Testis (tissue), 2 donors: ENCODE measurements at regions not wholly inside any gene's neighbourhood (a gene's known extent, or its start where the extent isn't known, plus 50 kb on each side); places are given as distances from the start of the nearest gene placed in this dataset.

Experiments
- DNase-seq: peaks from one replicate; pipeline ENCODE4 v3.0.0-alpha.2; 2019
- H3K27ac ChIP-seq, 2 donors: fragments of 200-600 bp; sonication (generic); one replicate each; pipeline ENCODE4 v1.5.1; 2019
- H3K27me3 ChIP-seq: fragments of 200-600 bp; sonication (generic); one replicate; pipeline ENCODE4 v1.5.1; 2019
- H3K36me3 ChIP-seq: fragments of 200-600 bp; sonication (generic); one replicate; pipeline ENCODE4 v1.5.1; 2017; ENCODE audit warnings: low read depth; ENCODE audit errors: missing control alignments
- H3K4me1 ChIP-seq: fragments of 200-600 bp; sonication (generic); one replicate; pipeline ENCODE4 v1.5.1; 2019
- H3K4me3 ChIP-seq, 2 donors: fragments of 200-600 bp; sonication (generic); one replicate each; pipeline ENCODE4 v1.5.1; 2017 to 2019
- H3K9me3 ChIP-seq: fragments of 200-600 bp; sonication (generic); one replicate; pipeline ENCODE4 v1.5.1; 2017
- POLR2A ChIP-seq: fragments of 450-650 bp; IDR thresholded peaks from one replicate; pipeline ENCODE4 v1.6.1; 2017; ENCODE audit warnings: antibody characterized with exemption, mild to moderate bottlenecking, moderate library complexity
- WGBS, 2 donors: methylation state at CpG; one replicate each; pipeline ENCODE4 v1.1.5; 2018; 5-methylcytosine and 5-hydroxymethylcytosine counted together
- intact Hi-C: fragments of 100-400 bp; cut with DNase I; formaldehyde crosslinking; loops from one replicate; pipeline ENCODE4 v1.15.1; 2023; ENCODE audit warnings: low total_unique reads
- TF ChIP-seq, protein P1 (sequence below), 3 experiments: fragments of 450-650 bp in 2 of 3; fragments of 200-600 bp in 1 of 3; sonication (generic) in 1 of 3; IDR thresholded peaks; one replicate each; pipeline ENCODE4 v1.5.1; 2016 to 2019; ENCODE audit warnings: antibody characterized with exemption in 3 of 3, mild to moderate bottlenecking in 2 of 3, moderate library complexity in 1 of 3

DNA sequence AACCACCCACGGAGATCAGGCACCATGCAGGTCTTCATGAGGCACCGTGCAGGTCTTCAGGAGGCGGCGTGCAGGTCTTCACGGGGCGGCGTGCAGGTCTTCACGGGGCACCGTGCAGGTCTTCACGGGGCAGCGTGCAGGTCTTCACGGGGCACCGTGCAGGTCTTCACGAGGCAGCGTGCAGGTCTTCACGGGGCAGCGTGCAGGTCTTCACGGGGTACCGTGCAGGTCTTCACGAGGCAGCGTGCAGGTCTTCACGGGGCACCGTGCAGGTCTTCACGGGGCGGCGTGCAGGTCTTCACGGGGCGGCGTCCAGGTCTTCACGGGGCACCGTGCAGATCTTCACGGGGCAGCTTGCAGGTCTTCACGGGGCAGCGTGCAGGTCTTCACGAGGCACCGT lies 350.4 kb upstream of the PKDCC start:
- WGBS, 2 donors, result 73 to 82% methylated on average over 19 to 36 of the region's 36 CpGs
- TF ChIP-seq POLR2A, result no peak
- TF ChIP-seq, protein P1, sequence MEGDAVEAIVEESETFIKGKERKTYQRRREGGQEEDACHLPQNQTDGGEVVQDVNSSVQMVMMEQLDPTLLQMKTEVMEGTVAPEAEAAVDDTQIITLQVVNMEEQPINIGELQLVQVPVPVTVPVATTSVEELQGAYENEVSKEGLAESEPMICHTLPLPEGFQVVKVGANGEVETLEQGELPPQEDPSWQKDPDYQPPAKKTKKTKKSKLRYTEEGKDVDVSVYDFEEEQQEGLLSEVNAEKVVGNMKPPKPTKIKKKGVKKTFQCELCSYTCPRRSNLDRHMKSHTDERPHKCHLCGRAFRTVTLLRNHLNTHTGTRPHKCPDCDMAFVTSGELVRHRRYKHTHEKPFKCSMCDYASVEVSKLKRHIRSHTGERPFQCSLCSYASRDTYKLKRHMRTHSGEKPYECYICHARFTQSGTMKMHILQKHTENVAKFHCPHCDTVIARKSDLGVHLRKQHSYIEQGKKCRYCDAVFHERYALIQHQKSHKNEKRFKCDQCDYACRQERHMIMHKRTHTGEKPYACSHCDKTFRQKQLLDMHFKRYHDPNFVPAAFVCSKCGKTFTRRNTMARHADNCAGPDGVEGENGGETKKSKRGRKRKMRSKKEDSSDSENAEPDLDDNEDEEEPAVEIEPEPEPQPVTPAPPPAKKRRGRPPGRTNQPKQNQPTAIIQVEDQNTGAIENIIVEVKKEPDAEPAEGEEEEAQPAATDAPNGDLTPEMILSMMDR (IDR thresholded peaks at IDR 0.05), result no peak

DNA sequence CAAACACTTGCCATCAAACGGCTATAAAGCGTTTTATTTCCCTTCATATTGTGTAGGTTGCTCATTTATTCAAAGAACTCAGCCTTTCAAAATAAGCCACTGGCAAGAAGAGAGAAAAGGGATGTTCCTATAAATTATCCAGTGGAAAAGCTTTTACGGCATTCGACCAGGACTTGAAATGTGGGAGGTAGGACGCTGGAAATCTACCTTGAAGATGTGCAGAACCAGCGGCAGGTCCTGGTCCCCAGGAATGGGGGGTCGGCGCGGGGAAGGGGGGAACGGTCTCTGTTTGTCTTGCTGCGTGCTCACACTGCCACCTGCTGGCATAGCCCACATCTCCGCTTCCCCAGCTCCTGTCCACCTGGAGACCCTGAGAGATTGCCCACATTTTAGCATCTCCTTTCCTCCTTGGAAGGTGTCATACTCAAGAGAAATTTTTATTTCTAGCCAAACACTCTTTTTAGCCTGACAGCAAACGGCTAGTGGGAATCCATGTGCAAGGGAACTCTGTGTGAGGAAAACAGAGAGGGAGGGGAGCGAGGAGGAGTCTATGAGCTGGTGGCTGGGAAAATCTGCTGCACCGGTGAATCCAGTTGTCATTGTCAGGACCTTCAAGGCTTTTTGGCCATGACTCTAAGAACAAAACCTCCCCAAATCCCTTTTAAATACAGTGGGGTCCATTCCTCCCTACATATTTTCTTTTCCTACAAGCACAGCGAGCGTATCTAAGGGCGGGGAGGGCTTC lies 349.0 kb upstream of the PKDCC start:
- intact Hi-C loops, result loop anchor here (10.0 kb wide), 1 partner anchor 284 kb away; no protein-coding TSS in a partner anchor
- peak; percentile 79 for DNase-seq
- H3K9me3 ChIP-seq, result no peaks in the 10 kb centered on the region
- peaks cover 11% of the 10 kb centered on the region for H3K4me1 ChIP-seq
- 20 to 26% methylated on average over 18 of the region's 18 CpGs for WGBS, 2 donors
- no peak overlapping the region for H3K27ac ChIP-seq
- H3K36me3 ChIP-seq, result no peaks in the 10 kb centered on the region
- no peaks in the 10 kb centered on the region for H3K27me3 ChIP-seq
- no peak overlapping the region for H3K4me3 ChIP-seq
- no peak for TF ChIP-seq POLR2A
- TF ChIP-seq, protein P1 (IDR thresholded peaks at IDR 0.05), result peak; percentile 74 to 86 (median 78)

More for the DNA sequence above, 350.4 kb upstream of the PKDCC start:
- H3K27ac ChIP-seq, result no peak overlapping the region
- intact Hi-C loops, result loop anchor here (10.0 kb wide), 1 partner anchor 283 kb away; no protein-coding TSS in a partner anchor
- DNase-seq, result no peak
- H3K36me3 ChIP-seq, result no peaks in the 10 kb centered on the region
- H3K4me3 ChIP-seq, result no peak overlapping the region
- no peaks in the 10 kb centered on the region for H3K27me3 ChIP-seq
- peaks cover 11% of the 10 kb centered on the region for H3K4me1 ChIP-seq
- H3K9me3 ChIP-seq, result no peaks in the 10 kb centered on the region

DNA sequence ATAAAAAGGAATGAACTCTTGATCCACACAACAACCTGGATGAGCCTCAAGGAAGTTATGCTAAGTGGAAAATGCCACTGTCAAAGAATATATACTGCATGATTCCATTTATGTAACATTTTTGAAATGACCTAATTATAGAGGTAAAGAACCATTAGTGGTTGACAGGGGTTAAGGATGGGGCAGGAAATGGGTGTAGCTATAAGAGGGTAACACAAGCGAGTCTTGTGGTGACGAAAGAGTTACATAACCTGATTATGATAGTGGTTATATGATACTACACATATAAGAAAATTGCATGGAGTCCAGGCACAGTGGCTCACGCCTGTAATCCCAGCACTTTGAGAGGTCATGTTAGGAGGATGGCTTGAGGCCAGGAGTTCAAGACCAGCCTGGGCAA lies 346.6 kb upstream of the PKDCC start:
- 89 to 92% methylated on average over 3 of the region's 3 CpGs for WGBS, 2 donors
- DNase-seq, result no peak

DNA sequence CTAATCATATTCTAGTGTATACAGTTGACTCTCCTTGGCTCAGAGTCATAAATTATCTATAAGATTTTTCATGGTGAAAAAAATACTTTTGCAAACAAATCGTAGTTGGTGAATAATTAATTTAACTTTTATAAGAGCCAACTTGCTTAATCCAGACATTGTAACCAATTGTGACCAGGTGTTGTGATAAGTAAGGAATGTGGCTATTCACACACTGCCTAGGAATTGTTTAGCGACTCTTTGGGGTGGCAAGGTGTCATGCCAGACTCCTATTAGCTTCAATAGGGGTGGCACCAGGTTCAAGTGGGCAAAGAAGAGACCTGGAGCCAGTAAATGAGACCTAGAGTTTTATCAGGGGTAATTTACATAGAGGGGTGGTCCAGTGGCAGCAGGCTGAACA lies 344.7 kb upstream of the PKDCC start:
- DNase-seq, result no peak
- intact Hi-C loops, result no loop called here
- WGBS, 2 donors, result 79 to 84% methylated on average over 2 of the region's 2 CpGs
- Histone ChIP-seq H3K36me3 (no peaks in the 10 kb centered on the region), H3K9me3 (no peaks in the 10 kb centered on the region), H3K27ac (no peak overlapping the region), H3K4me1 (peaks cover 9% of the 10 kb centered on the region), H3K4me3 (no peak overlapping the region), H3K27me3 (no peaks in the 10 kb centered on the region)
- no peak for TF ChIP-seq POLR2A
- TF ChIP-seq, protein P1 (IDR thresholded peaks at IDR 0.05), result no peak

More for the DNA sequence above, 346.6 kb upstream of the PKDCC start:
- intact Hi-C loops, result no loop called here
- H3K27ac ChIP-seq, result no peak overlapping the region
- no peaks in the 10 kb centered on the region for H3K27me3 ChIP-seq
- no peaks in the 10 kb centered on the region for H3K9me3 ChIP-seq
- H3K4me3 ChIP-seq, result no peak overlapping the region
- H3K4me1 ChIP-seq, result peaks cover 11% of the 10 kb centered on the region
- no peak for TF ChIP-seq POLR2A
- TF ChIP-seq, protein P1 (IDR thresholded peaks at IDR 0.05), result no peak
- H3K36me3 ChIP-seq, result no peaks in the 10 kb centered on the region

DNA sequence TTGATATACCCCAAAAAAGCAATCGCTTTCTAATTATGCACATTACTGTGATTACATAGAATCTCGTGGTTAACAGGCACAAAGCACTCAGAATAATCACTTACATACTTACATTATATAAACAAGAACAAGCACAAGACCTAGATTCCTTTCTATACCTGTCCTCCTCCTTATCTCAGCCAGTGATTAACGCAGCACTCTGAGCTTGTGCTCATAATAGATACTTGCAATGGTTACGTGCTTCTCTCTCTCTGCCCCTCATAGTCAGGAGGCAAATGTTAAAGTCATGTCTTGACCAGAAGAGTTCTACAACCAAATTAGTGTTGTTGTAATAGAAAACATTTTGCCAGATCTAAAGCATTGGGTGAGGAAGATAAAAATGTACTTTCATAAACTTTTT lies 342.2 kb upstream of the PKDCC start:
- TF ChIP-seq, protein P1 (IDR thresholded peaks at IDR 0.05), result no peak
- TF ChIP-seq POLR2A, result no peak
- H3K27me3 ChIP-seq, result no peaks in the 10 kb centered on the region
- intact Hi-C loops, result no loop called here
- no peaks in the 10 kb centered on the region for H3K36me3 ChIP-seq
- H3K27ac ChIP-seq, result no peak overlapping the region
- H3K4me1 ChIP-seq, result no peaks in the 10 kb centered on the region
- no peaks in the 10 kb centered on the region for H3K9me3 ChIP-seq
- WGBS, 2 donors, result 75 to 82% methylated on average over 4 of the region's 4 CpGs
- H3K4me3 ChIP-seq, result no peak overlapping the region
- DNase-seq, result no peak
